Chondrocyte (in vitro differentiated cells): ENCODE measurements at regions not wholly inside any gene's neighbourhood (a gene's known extent, or its start where the extent isn't known, plus 50 kb on each side); places are given as distances from the start of the nearest gene placed in this dataset.

Experiments used
- DNase-seq: peaks from one replicate; pipeline ENCODE4 v3.0.0; 2021; ENCODE audit warnings: mixed read lengths, low spot score
- H3K27ac Mint-ChIP-seq: one replicate; pipeline ENCODE4 v1.8.0; 2021; ENCODE audit warnings: mild to moderate bottlenecking, moderate library complexity, mixed read lengths; ENCODE audit not compliant: unreplicated experiment
- H3K27me3 Mint-ChIP-seq: 2 replicates; pipeline ENCODE4 v1.8.0; 2021; ENCODE audit warnings: low read depth, mixed read lengths
- H3K36me3 Mint-ChIP-seq: 2 replicates; pipeline ENCODE4 v1.8.0; 2021; ENCODE audit warnings: low read depth, mixed read lengths
- H3K4me1 Mint-ChIP-seq: 2 replicates; pipeline ENCODE4 v1.8.0; 2021; ENCODE audit warnings: low read depth, mild to moderate bottlenecking, mixed read lengths
- H3K4me3 Mint-ChIP-seq: one replicate; pipeline ENCODE4 v1.8.0; 2021; ENCODE audit warnings: mild to moderate bottlenecking, moderate library complexity, mixed read lengths; ENCODE audit not compliant: unreplicated experiment
- H3K9me3 Mint-ChIP-seq: 2 replicates; pipeline ENCODE4 v1.8.0; 2021; ENCODE audit warnings: low read depth, mixed read lengths
- CTCF ChIP-seq: fragments of 200-600 bp; sonication (generic); IDR thresholded peaks from 2 replicates; pipeline ENCODE4 v1.5.0; 2021; ENCODE audit warnings: antibody characterized with exemption, mild to moderate bottlenecking, moderate library complexity

- no peaks in the 10 kb centered on the region for H3K4me1 Mint-ChIP-seq
- no peak overlapping the region for H3K27ac Mint-ChIP-seq
- TF ChIP-seq CTCF: no peak
- H3K4me3 Mint-ChIP-seq: no peak overlapping the region
- H3K9me3 Mint-ChIP-seq: no peaks in the 10 kb centered on the region
- no peaks in the 10 kb centered on the region for H3K36me3 Mint-ChIP-seq
- H3K27me3 Mint-ChIP-seq: peaks cover 4% of the 10 kb centered on the region
- DNase-seq: no peak
These were observed 1260.2 kb downstream of the ADGRL3 start for GRCh38 chr4:62460329-62460728.

GRCh38 chr4:62457356-62457755 is 1257.2 kb downstream of the ADGRL3 start:
- Mint-ChIP-seq H3K9me3 (peaks cover 2% of the 10 kb centered on the region), H3K4me1 (no peaks in the 10 kb centered on the region), H3K4me3 (no peak overlapping the region), H3K36me3 (no peaks in the 10 kb centered on the region), H3K27ac (no peak overlapping the region), H3K27me3 (no peaks in the 10 kb centered on the region)
- no peak for TF ChIP-seq CTCF
- DNase-seq: no peak

GRCh38 chr4:62455871-62456270 is 1255.7 kb downstream of the ADGRL3 start:
- no peak for DNase-seq
- no peak overlapping the region for H3K4me3 Mint-ChIP-seq
- H3K4me1 Mint-ChIP-seq: no peaks in the 10 kb centered on the region
- H3K9me3 Mint-ChIP-seq: peaks cover 2% of the 10 kb centered on the region
- no peaks in the 10 kb centered on the region for H3K36me3 Mint-ChIP-seq
- H3K27ac Mint-ChIP-seq: no peak overlapping the region
- TF ChIP-seq CTCF: no peak
- H3K27me3 Mint-ChIP-seq: no peaks in the 10 kb centered on the region

GRCh38 chr4:62454535-62454934 is 1254.4 kb downstream of the ADGRL3 start:
- Mint-ChIP-seq H3K27me3 (no peaks in the 10 kb centered on the region), H3K9me3 (peaks cover 2% of the 10 kb centered on the region), H3K4me1 (no peaks in the 10 kb centered on the region), H3K36me3 (no peaks in the 10 kb centered on the region), H3K27ac (no peak overlapping the region), H3K4me3 (no peak overlapping the region)
- no peak for TF ChIP-seq CTCF
- no peak for DNase-seq

GRCh38 chr4:62450740-62451139 is 1250.6 kb downstream of the ADGRL3 start:
- no peak for TF ChIP-seq CTCF
- H3K36me3 Mint-ChIP-seq: no peaks in the 10 kb centered on the region
- no peaks in the 10 kb centered on the region for H3K27me3 Mint-ChIP-seq
- no peaks in the 10 kb centered on the region for H3K4me1 Mint-ChIP-seq
- DNase-seq: no peak
- no peak overlapping the region for H3K4me3 Mint-ChIP-seq
- no peak overlapping the region for H3K27ac Mint-ChIP-seq
- peaks cover 15% of the 10 kb centered on the region for H3K9me3 Mint-ChIP-seq
